PC-3 (cell line): ENCODE measurements at regions not wholly inside any gene's neighbourhood (a gene's known extent, or its start where the extent isn't known, plus 50 kb on each side); places are given as distances from the start of the nearest gene placed in this dataset.

Experiments used
- CTCF ChIP-seq: fragments of 300-600 bp; sonication (generic); conservative IDR thresholded peaks from 2 replicates; pipeline ENCODE4 v1.5.1; 2017; ENCODE audit warnings: antibody characterized with exemption, low read depth, mild to moderate bottlenecking, low read length
- EZH2 ChIP-seq: fragments of 300-600 bp; sonication (generic); IDR thresholded peaks from one replicate; pipeline ENCODE4 v1.6.1; 2017; ENCODE audit warnings: antibody characterized with exemption, mild to moderate bottlenecking, low read length; ENCODE audit not compliant: unreplicated experiment

GRCh38 chr15:29880341-29880740 lies 58.1 kb upstream of the TJP1 start:
- no peak for TF ChIP-seq EZH2
- no peak for TF ChIP-seq CTCF
